ENCODE measurements at regions not wholly inside any gene's neighbourhood (a gene's known extent, or its start where the extent isn't known, plus 50 kb on each side); places are given as distances from the start of the nearest gene placed in this dataset.

- H4K20me1 ChIP-seq (ENCODE audit: insufficient read depth, poor library complexity, severe bottlenecking), result no peaks in the 10 kb centered on the region
- H3K4me2 ChIP-seq, result no peak overlapping the region
- no peaks in the 10 kb centered on the region for H3K27me3 ChIP-seq
- H3K27ac ChIP-seq, result no peak overlapping the region
- no peak for TF ChIP-seq CTCF (IDR thresholded peaks at IDR 0.05; ENCODE audit: poor library complexity)
- TF ChIP-seq EZH2phosphoT487 (IDR thresholded peaks at IDR 0.05; ENCODE audit: low read depth, severe bottlenecking, unreplicated experiment), result no peak
- no peak for TF ChIP-seq EZH2 (IDR thresholded peaks at IDR 0.05; ENCODE audit: borderline replicate concordance)
- no peaks in the 10 kb centered on the region for H3K4me1 ChIP-seq (ENCODE audit: insufficient read depth)
- no peaks in the 10 kb centered on the region for H3K9me2 ChIP-seq (replicated peaks; ENCODE audit: insufficient read depth)
- DNase-seq (ENCODE audit: low spot score), result no peak
- H3K36me3 ChIP-seq (replicated peaks; ENCODE audit: insufficient read depth, low read depth), result no peaks in the 10 kb centered on the region
- H3K9me3 ChIP-seq (ENCODE audit: low read depth), result no peaks in the 10 kb centered on the region
- 81% methylated on average over 6 of the region's 6 CpGs for WGBS (ENCODE audit: low lambda C conversion rate, missing lambda C conversion rate)
- H3K79me2 ChIP-seq, result no peaks in the 10 kb centered on the region
- H3K4me3 ChIP-seq, result no peak overlapping the region
- H2AFZ ChIP-seq, result no peak overlapping the region
These were observed 230.9 kb downstream of the CHRM3 start for GRCh38 chr1:239617259-239617658.

- Histone ChIP-seq H3K27ac (no peak overlapping the region), H3K27me3 (no peaks in the 10 kb centered on the region), H3K4me1 (ENCODE audit: insufficient read depth) (no peaks in the 10 kb centered on the region), H3K4me3 (no peak overlapping the region), H3K4me2 (no peak overlapping the region), H3K9me3 (ENCODE audit: low read depth) (no peaks in the 10 kb centered on the region), H4K20me1 (ENCODE audit: insufficient read depth, poor library complexity, severe bottlenecking) (no peaks in the 10 kb centered on the region), H3K9me2 (replicated peaks; ENCODE audit: insufficient read depth) (no peaks in the 10 kb centered on the region), H3K36me3 (replicated peaks; ENCODE audit: insufficient read depth, low read depth) (no peaks in the 10 kb centered on the region), H2AFZ (no peak overlapping the region), H3K79me2 (no peaks in the 10 kb centered on the region)
- TF ChIP-seq EZH2phosphoT487 (IDR thresholded peaks at IDR 0.05; ENCODE audit: low read depth, severe bottlenecking, unreplicated experiment) (no peak), EZH2 (IDR thresholded peaks at IDR 0.05; ENCODE audit: borderline replicate concordance) (no peak), CTCF (IDR thresholded peaks at IDR 0.05; ENCODE audit: poor library complexity) (no peak)
- no peak for DNase-seq (ENCODE audit: low spot score)
- WGBS (ENCODE audit: low lambda C conversion rate, missing lambda C conversion rate), result 74% methylated on average over 5 of the region's 5 CpGs
These were observed 231.4 kb downstream of the CHRM3 start for GRCh38 chr1:239617731-239618130.

- Histone ChIP-seq H3K27ac (no peak overlapping the region), H3K4me3 (no peak overlapping the region), H3K9me2 (replicated peaks; ENCODE audit: insufficient read depth) (no peaks in the 10 kb centered on the region), H3K36me3 (replicated peaks; ENCODE audit: insufficient read depth, low read depth) (no peaks in the 10 kb centered on the region), H3K4me2 (no peak overlapping the region), H2AFZ (no peak overlapping the region), H3K4me1 (ENCODE audit: insufficient read depth) (no peaks in the 10 kb centered on the region), H3K27me3 (no peaks in the 10 kb centered on the region), H4K20me1 (ENCODE audit: insufficient read depth, poor library complexity, severe bottlenecking) (no peaks in the 10 kb centered on the region), H3K79me2 (no peaks in the 10 kb centered on the region), H3K9me3 (ENCODE audit: low read depth) (no peaks in the 10 kb centered on the region)
- DNase-seq (ENCODE audit: low spot score), result no peak
- no peak for TF ChIP-seq CTCF (IDR thresholded peaks at IDR 0.05; ENCODE audit: poor library complexity)
- TF ChIP-seq EZH2phosphoT487 (IDR thresholded peaks at IDR 0.05; ENCODE audit: low read depth, severe bottlenecking, unreplicated experiment), result no peak
- TF ChIP-seq EZH2 (IDR thresholded peaks at IDR 0.05; ENCODE audit: borderline replicate concordance), result no peak
- 95% methylated on average over 3 of the region's 3 CpGs for WGBS (ENCODE audit: low lambda C conversion rate, missing lambda C conversion rate)
These were observed 232.8 kb downstream of the CHRM3 start for GRCh38 chr1:239619190-239619589.

- DNase-seq (ENCODE audit: low spot score), result no peak
- H3K79me2 ChIP-seq, result no peaks in the 10 kb centered on the region
- no peaks in the 10 kb centered on the region for H3K4me1 ChIP-seq (ENCODE audit: insufficient read depth)
- no peaks in the 10 kb centered on the region for H4K20me1 ChIP-seq (ENCODE audit: insufficient read depth, poor library complexity, severe bottlenecking)
- no peak overlapping the region for H2AFZ ChIP-seq
- no peaks in the 10 kb centered on the region for H3K27me3 ChIP-seq
- H3K36me3 ChIP-seq (replicated peaks; ENCODE audit: insufficient read depth, low read depth), result no peaks in the 10 kb centered on the region
- no peak overlapping the region for H3K4me2 ChIP-seq
- no peaks in the 10 kb centered on the region for H3K9me3 ChIP-seq (ENCODE audit: low read depth)
- H3K27ac ChIP-seq, result no peak overlapping the region
- no peaks in the 10 kb centered on the region for H3K9me2 ChIP-seq (replicated peaks; ENCODE audit: insufficient read depth)
- no peak overlapping the region for H3K4me3 ChIP-seq
- WGBS (ENCODE audit: low lambda C conversion rate, missing lambda C conversion rate), result 87% methylated on average over 3 of the region's 3 CpGs
- TF ChIP-seq EZH2 (IDR thresholded peaks at IDR 0.05; ENCODE audit: borderline replicate concordance), result no peak
These were observed 244.4 kb downstream of the CHRM3 start for GRCh38 chr1:239630767-239631166.

All from hepatocyte (in vitro differentiated cells).